A204.1 (cell line): ENCODE measurements at regions not wholly inside any gene's neighbourhood (a gene's known extent, or its start where the extent isn't known, plus 50 kb on each side); places are given as distances from the start of the nearest gene placed in this dataset.
A peak's percentile ranks its signal among the peaks of the same experiment; 100 is the strongest.

Experiments used
- FAIRE-seq: peaks from 2 replicates; lab custom pipeline; 2012; peaks lifted over from hg19 to GRCh38; lab: Jason Lieb, UNC

GRCh38 chr5:166980666-166981065 lies 1310.8 kb upstream of the WWC1 start:
- no peak for FAIRE-seq

- no peak for FAIRE-seq
Measured at GRCh38 chr5:166982226-166982625, 1309.2 kb upstream of the WWC1 start.

GRCh38 chr5:166991601-166992000 lies 1299.8 kb upstream of the WWC1 start:
- no peak for FAIRE-seq

- FAIRE-seq: no peak
Measured at GRCh38 chr5:166992108-166992507, 1299.3 kb upstream of the WWC1 start.

GRCh38 chr5:166992874-166993722 lies 1298.3 kb upstream of the WWC1 start:
- no peak for FAIRE-seq

GRCh38 chr5:166994226-166994625 lies 1297.2 kb upstream of the WWC1 start:
- FAIRE-seq: no peak

GRCh38 chr5:167001246-167001645 lies 1290.2 kb upstream of the WWC1 start:
- no peak for FAIRE-seq

GRCh38 chr5:167008705-167009104 lies 1282.7 kb upstream of the WWC1 start:
- FAIRE-seq: no peak

- FAIRE-seq: no peak
Measured at GRCh38 chr5:167011196-167011595, 1280.2 kb upstream of the WWC1 start.

- FAIRE-seq: no peak
Measured at GRCh38 chr5:167012123-167013034, 1279.1 kb upstream of the WWC1 start.

GRCh38 chr5:167014401-167015056 lies 1276.9 kb upstream of the WWC1 start:
- FAIRE-seq: no peak

- no peak for FAIRE-seq
Measured at GRCh38 chr5:167020418-167020817, 1271.0 kb upstream of the WWC1 start.

- FAIRE-seq: no peak
Measured at GRCh38 chr5:167029488-167029887, 1262.0 kb upstream of the WWC1 start.

- no peak for FAIRE-seq
Measured at GRCh38 chr5:167030500-167031120, 1260.8 kb upstream of the WWC1 start.

GRCh38 chr5:167036585-167036984 lies 1254.9 kb upstream of the WWC1 start:
- no peak for FAIRE-seq

- FAIRE-seq: peak; percentile 56
Measured at GRCh38 chr5:167049043-167049663, 1242.3 kb upstream of the WWC1 start.

- FAIRE-seq: no peak
Measured at GRCh38 chr5:167049771-167050567, 1241.5 kb upstream of the WWC1 start.

GRCh38 chr5:167050568-167051401 lies 1240.7 kb upstream of the WWC1 start:
- FAIRE-seq: no peak

- no peak for FAIRE-seq
Measured at GRCh38 chr5:167051402-167051768, 1240.1 kb upstream of the WWC1 start.

- no peak for FAIRE-seq
Measured at GRCh38 chr5:167052791-167053190, 1238.7 kb upstream of the WWC1 start.
